ENCODE measurements at regions not wholly inside any gene's neighbourhood (a gene's known extent, or its start where the extent isn't known, plus 50 kb on each side); places are given as distances from the start of the nearest gene placed in this dataset.

DNA sequence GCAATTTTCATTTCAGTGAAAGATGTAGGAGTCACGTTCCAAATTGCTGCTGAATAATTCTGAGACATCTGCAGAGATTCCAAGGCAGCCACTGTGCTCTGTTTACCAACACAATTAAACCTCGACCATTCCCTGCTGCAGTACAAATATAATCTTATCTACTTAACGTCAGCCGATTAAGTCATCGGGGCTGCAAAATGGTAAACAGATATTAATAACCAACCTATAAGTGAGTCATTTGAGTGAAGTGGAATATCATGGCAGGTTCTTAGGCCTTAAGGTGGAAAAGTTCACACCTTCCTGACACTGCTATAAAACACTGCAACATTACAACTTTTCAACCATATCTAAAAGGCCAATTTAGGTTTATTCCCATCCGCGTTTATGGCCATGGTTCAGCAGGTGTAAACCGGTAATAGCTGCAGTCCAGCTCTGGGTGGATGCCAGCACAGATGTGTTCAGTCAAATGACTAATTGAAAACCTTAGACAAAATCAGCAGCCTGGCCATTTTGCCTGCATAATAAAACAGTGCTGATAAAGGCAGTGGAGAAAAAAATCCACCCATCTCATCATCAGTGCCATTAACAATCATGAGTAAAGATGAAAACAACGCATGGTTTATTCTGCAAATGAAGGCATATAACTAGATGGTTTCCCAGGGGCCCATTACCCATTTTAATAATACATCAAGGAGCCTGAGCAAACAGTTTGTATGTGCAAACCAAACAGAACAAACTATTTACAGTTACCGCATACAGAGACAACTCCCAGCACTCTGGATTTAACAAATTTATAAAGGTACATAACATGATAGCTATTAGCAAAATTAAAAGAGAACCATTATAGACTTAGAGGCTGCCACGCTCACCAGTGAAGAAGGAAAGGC, 202.9 kb upstream of the IRX3 start:
- no peak for TF ChIP-seq ZNF274 (IDR thresholded peaks at IDR 0.05; ENCODE audit: low read depth, low read length)
- TF ChIP-seq YY1 (IDR thresholded peaks at IDR 0.05; ENCODE audit: insufficient read depth, insufficient read length), result no peak

All from NT2/D1 (cell line).